ENCODE measurements at regions not wholly inside any gene's neighbourhood (a gene's known extent, or its start where the extent isn't known, plus 50 kb on each side); places are given as distances from the start of the nearest gene placed in this dataset.
"Not testable (repeated sequence)": the region's sequence is repeated elsewhere in the genome, so short reads cannot be mapped to it uniquely, and the experiment has no call there.

- TF ChIP-seq POLR2AphosphoS5 (IDR thresholded peaks at IDR 0.05; ENCODE audit: low read depth, low read length): no peak
- TF ChIP-seq CTCF (IDR thresholded peaks at IDR 0.05): no peak
- no peak for TF ChIP-seq TCF7L2 (IDR thresholded peaks at IDR 0.05; ENCODE audit: low read depth, low read length)
- TF ChIP-seq SIN3A (IDR thresholded peaks at IDR 0.05; ENCODE audit: borderline replicate concordance, insufficient read depth, low read depth, low read length): no peak
- no peak for TF ChIP-seq REST (IDR thresholded peaks at IDR 0.05; ENCODE audit: insufficient read depth in 1 of 2, low read depth in 2 of 2, low read length in 1 of 2)
- ChIA-PET POLR2A (no interaction called here), CTCF (no interaction called here)
- in situ Hi-C loops (cut with HindIII; ENCODE audit: low pct_unique_long_range_greater_than_20kb, low sequenced_read_pairs): no loop called here
- no peaks in the 10 kb centered on the region for H3K27me3 ChIP-seq (ENCODE audit: control insufficient read depth, insufficient read depth, low read length)
- no peak for ATAC-seq
- no peak overlapping the region for H3K27ac ChIP-seq (ENCODE audit: low read length)
- no peaks in the 10 kb centered on the region for H3K36me3 ChIP-seq (ENCODE audit: control insufficient read depth, insufficient read depth, low read length)
- intact Hi-C loops (cut with micrococcal nuclease; ENCODE audit: unreplicated experiment): no loop called here
- H3K4me3 ChIP-seq (ENCODE audit: low read depth in 2 of 2, low read length in 2 of 2): no peak overlapping the region
- H3K4me1 ChIP-seq (ENCODE audit: control insufficient read depth, insufficient read depth, low read length): no peaks in the 10 kb centered on the region
- no TSS peak for BruUV-seq (replicated peaks)
- no peaks in the 10 kb centered on the region for H3K9me3 ChIP-seq (ENCODE audit: control insufficient read depth, insufficient read depth, low read depth, low read length)
- DNase-seq (ENCODE audit: low read depth, low spot score): no peak
These were observed 64.6 kb upstream of the PPP3CA start for GRCh38 chr4:101411926-101412325.

- intact Hi-C loops (cut with micrococcal nuclease; ENCODE audit: unreplicated experiment); H3K4me1 ChIP-seq (ENCODE audit: control insufficient read depth, insufficient read depth, low read length); H3K4me3 ChIP-seq (ENCODE audit: low read depth in 2 of 2, low read length in 2 of 2); BruUV-seq (replicated peaks); ATAC-seq; H3K27me3 ChIP-seq (ENCODE audit: control insufficient read depth, insufficient read depth, low read length); H3K27ac ChIP-seq (ENCODE audit: low read length); in situ Hi-C loops (cut with HindIII; ENCODE audit: low pct_unique_long_range_greater_than_20kb, low sequenced_read_pairs); H3K36me3 ChIP-seq (ENCODE audit: control insufficient read depth, insufficient read depth, low read length); POLR2A ChIA-PET; DNase-seq (ENCODE audit: low read depth, low spot score); CTCF ChIA-PET; H3K9me3 ChIP-seq (ENCODE audit: control insufficient read depth, insufficient read depth, low read depth, low read length): not testable (repeated sequence)
These were observed 64.1 kb upstream of the PPP3CA start for GRCh38 chr4:101411281-101411910.

- ATAC-seq (no peak), DNase-seq (ENCODE audit: low read depth, low spot score) (no peak)
- no peak overlapping the region for H3K4me3 ChIP-seq (ENCODE audit: low read depth in 2 of 2, low read length in 2 of 2)
- no peak for TF ChIP-seq POLR2AphosphoS5 (IDR thresholded peaks at IDR 0.05; ENCODE audit: low read depth, low read length)
- TF ChIP-seq REST (IDR thresholded peaks at IDR 0.05; ENCODE audit: insufficient read depth in 1 of 2, low read depth in 2 of 2, low read length in 1 of 2): no peak
- CTCF ChIA-PET: no interaction called here
- H3K27me3 ChIP-seq (ENCODE audit: control insufficient read depth, insufficient read depth, low read length): no peaks in the 10 kb centered on the region
- no peaks in the 10 kb centered on the region for H3K36me3 ChIP-seq (ENCODE audit: control insufficient read depth, insufficient read depth, low read length)
- H3K9me3 ChIP-seq (ENCODE audit: control insufficient read depth, insufficient read depth, low read depth, low read length): no peaks in the 10 kb centered on the region
- H3K27ac ChIP-seq (ENCODE audit: low read length): no peak overlapping the region
- POLR2A ChIA-PET: no interaction called here
- H3K4me1 ChIP-seq (ENCODE audit: control insufficient read depth, insufficient read depth, low read length): no peaks in the 10 kb centered on the region
- intact Hi-C loops (cut with micrococcal nuclease; ENCODE audit: unreplicated experiment): no loop called here
- BruUV-seq (replicated peaks): no TSS peak
- in situ Hi-C loops (cut with HindIII; ENCODE audit: low pct_unique_long_range_greater_than_20kb, low sequenced_read_pairs): no loop called here
These were observed 52.8 kb upstream of the PPP3CA start for GRCh38 chr4:101400096-101400495.
